T-helper 1 cell treated with Interleukin-12 subunit alpha and Interleukin-12 subunit beta and Interleukin-4 antibody, amounts not matched to agents 30 ng/mL and 1 ng/mL, for 36 hours (primary cell): ENCODE measurements at regions not wholly inside any gene's neighbourhood (a gene's known extent, or its start where the extent isn't known, plus 50 kb on each side); places are given as distances from the start of the nearest gene placed in this dataset.

Experiments used
- intact Hi-C: fragments of 100-400 bp; cut with micrococcal nuclease; formaldehyde crosslinking; loops from one replicate; pipeline ENCODE4 v1.15.1; 2024

- intact Hi-C loops = no loop called here
These were observed 195.8 kb downstream of the PTEN start for GRCh38 chr10:88059190-88059589.

- intact Hi-C loops = no loop called here
These were observed 197.3 kb downstream of the PTEN start for GRCh38 chr10:88060762-88061161.

GRCh38 chr10:88062385-88062784 is 199.0 kb downstream of the PTEN start:
- intact Hi-C loops = no loop called here

GRCh38 chr10:88062798-88063472 is 199.5 kb downstream of the PTEN start:
- intact Hi-C loops = no loop called here

GRCh38 chr10:88063861-88064557 is 200.6 kb downstream of the PTEN start:
- intact Hi-C loops = no loop called here

- intact Hi-C loops = loop anchor here (1.0 kb wide), 1 partner anchor 27 kb away; no protein-coding TSS in a partner anchor
These were observed 201.4 kb downstream of the PTEN start for GRCh38 chr10:88064608-88065382.

GRCh38 chr10:88065383-88066049 is 202.1 kb downstream of the PTEN start:
- intact Hi-C loops = loop anchor here (1.0 kb wide), 1 partner anchor 26 kb away; no protein-coding TSS in a partner anchor

- intact Hi-C loops = no loop called here
These were observed 202.9 kb downstream of the PTEN start for GRCh38 chr10:88066319-88066718.

GRCh38 chr10:88066876-88067275 is 203.5 kb downstream of the PTEN start:
- intact Hi-C loops = loop anchor here (1.0 kb wide), 1 partner anchor 8 kb away; no protein-coding TSS in a partner anchor

- intact Hi-C loops = loop anchor here (1.0 kb wide), 1 partner anchor 8 kb away; no protein-coding TSS in a partner anchor
These were observed 204.3 kb downstream of the PTEN start for GRCh38 chr10:88067737-88068136.

GRCh38 chr10:88069338-88069737 is 205.9 kb downstream of the PTEN start:
- intact Hi-C loops = no loop called here

- intact Hi-C loops = no loop called here
These were observed 206.9 kb downstream of the PTEN start for GRCh38 chr10:88070080-88070880.

GRCh38 chr10:88071879-88072278 is 208.5 kb downstream of the PTEN start:
- intact Hi-C loops = no loop called here

- intact Hi-C loops = no loop called here
These were observed 210.3 kb downstream of the PTEN start for GRCh38 chr10:88073682-88074081.

GRCh38 chr10:88074971-88075370 is 211.5 kb downstream of the PTEN start:
- intact Hi-C loops = loop anchor here (1.0 kb wide), 1 partner anchor 8 kb away; no protein-coding TSS in a partner anchor

GRCh38 chr10:88076027-88076880 is 212.8 kb downstream of the PTEN start:
- intact Hi-C loops = no loop called here

GRCh38 chr10:88077977-88078376 is 214.6 kb downstream of the PTEN start:
- intact Hi-C loops = no loop called here

GRCh38 chr10:88080213-88080612 is 216.8 kb downstream of the PTEN start:
- intact Hi-C loops = no loop called here

- intact Hi-C loops = no loop called here
These were observed 218.1 kb downstream of the PTEN start for GRCh38 chr10:88081457-88082054.
